HG02938 (cell line): ENCODE measurements at regions not wholly inside any gene's neighbourhood (a gene's known extent, or its start where the extent isn't known, plus 50 kb on each side); places are given as distances from the start of the nearest gene placed in this dataset.

Source experiments
- ATAC-seq: cut with Tn5 transposase; IDR thresholded peaks from one replicate; pipeline ENCODE4 v1.9.1; 2021; ENCODE audit warnings: mild to moderate bottlenecking, moderate library complexity; ENCODE audit not compliant: unreplicated experiment

- ATAC-seq = no peak
Observed at GRCh38 chr20:1720845-1721475, 63.4 kb upstream of the SIRPG start.

DNA sequence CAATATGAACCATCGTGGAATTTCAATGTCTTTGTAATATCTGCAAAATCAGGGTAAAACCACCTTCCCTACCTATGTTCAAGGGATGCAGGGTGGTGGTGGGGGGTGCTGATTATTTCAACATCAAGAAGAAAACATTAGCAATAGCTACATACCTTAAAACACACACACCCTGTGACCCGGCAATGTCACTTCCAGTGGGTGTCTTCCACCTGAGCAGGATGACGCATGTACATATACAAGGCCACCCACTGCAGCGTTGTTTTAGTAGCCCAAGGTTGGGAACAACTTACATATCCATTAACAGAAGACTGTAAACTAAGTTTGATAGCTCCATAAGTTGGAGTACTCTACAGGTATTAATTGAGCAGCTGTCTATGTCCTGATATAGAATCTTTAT is 62.6 kb upstream of the SIRPG start:
- ATAC-seq = no peak

DNA sequence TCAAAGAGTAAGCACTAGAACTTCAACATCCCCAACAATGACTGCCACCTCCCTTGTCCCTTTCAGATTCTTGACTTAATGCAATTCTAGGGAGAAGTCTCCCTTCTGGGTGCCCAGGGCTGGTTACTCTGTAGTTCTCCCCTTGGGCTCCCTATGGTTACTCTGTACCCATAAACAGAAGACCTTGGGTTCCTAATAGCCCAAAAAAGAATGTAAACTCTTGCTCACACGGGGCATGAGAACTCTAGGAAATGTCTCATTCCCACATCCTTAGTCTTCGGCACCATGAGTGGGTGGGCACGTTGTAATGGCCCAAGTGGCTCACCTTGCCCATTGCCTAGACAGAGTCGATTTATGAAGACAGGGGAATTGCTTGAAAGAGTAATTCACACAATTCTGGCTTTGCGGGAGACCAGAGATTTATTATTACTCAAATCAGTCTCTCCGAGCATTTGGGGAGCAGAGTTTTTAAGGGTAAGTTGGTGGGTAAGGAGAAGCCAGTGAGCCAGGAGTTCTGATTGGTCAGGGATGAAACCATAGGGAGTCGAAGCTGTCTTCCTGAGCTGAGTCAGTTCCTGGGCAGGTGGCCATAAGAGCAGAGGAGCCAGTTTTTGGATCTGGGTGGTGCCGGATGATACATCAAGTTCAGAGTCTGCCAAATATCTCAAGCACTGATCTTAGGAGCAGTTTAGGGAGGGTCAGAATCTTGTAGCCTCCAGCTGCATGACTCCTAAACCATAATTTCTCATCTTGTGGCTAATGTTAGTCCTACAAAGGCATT is 61.2 kb upstream of the SIRPG start:
- ATAC-seq = no peak

- no peak for ATAC-seq
Observed at GRCh38 chr20:1712634-1713624, 55.4 kb upstream of the SIRPG start.

- ATAC-seq = no peak
Observed at GRCh38 chr20:1711826-1712601, 54.4 kb upstream of the SIRPG start.

- ATAC-seq = no peak
Observed at GRCh38 chr20:1711266-1711665, 53.7 kb upstream of the SIRPG start.

- no peak for ATAC-seq
Observed at GRCh38 chr20:1710484-1710883, 52.9 kb upstream of the SIRPG start.

- no peak for ATAC-seq
Observed at GRCh38 chr20:1707588-1708449, 50.2 kb upstream of the SIRPG start.
